ENCODE measurements at regions not wholly inside any gene's neighbourhood (a gene's known extent, or its start where the extent isn't known, plus 50 kb on each side); places are given as distances from the start of the nearest gene placed in this dataset.

DNA sequence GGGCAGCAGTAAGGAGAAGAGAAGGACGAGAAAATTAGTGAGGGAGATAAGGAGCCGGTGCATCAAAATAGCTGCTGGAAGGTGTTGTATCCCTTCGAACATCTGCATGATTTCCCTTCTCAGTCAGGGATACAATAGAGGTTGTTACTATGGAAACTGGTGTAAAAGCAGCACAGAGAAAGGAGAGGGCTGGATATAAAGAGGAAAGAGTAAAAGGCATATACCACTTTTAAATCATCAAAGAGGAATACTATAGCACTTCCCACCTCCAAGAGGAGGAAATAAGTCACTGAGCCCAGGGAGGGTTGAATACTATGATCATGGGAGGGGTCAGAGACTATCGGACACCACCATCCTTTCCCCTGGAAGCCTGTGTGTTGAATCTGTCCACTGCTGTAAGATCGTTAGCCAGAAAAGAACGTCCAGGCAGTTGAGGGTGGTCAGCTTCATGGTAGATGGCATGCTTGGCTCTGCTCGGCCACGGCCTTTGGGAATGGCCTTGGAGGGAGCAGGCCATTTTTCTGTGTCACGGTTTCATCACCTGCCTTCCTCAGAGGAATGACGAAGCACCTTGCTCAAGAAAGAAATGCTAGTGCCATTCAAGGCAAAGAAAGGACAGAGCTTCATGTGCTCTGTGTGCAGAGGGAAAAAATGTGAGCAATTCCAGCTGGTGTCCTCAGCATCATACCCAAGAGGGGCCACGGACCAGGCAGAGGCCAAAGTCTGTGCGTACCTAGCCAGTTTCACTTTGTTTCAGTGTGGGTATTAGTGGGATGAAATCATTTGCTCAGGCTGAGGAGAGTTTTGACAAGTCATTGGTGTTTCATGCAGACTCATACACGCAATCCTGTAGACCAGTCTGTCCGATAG, 64.2 kb downstream of the IRF2BP2 start:
- TF ChIP-seq, protein P1, sequence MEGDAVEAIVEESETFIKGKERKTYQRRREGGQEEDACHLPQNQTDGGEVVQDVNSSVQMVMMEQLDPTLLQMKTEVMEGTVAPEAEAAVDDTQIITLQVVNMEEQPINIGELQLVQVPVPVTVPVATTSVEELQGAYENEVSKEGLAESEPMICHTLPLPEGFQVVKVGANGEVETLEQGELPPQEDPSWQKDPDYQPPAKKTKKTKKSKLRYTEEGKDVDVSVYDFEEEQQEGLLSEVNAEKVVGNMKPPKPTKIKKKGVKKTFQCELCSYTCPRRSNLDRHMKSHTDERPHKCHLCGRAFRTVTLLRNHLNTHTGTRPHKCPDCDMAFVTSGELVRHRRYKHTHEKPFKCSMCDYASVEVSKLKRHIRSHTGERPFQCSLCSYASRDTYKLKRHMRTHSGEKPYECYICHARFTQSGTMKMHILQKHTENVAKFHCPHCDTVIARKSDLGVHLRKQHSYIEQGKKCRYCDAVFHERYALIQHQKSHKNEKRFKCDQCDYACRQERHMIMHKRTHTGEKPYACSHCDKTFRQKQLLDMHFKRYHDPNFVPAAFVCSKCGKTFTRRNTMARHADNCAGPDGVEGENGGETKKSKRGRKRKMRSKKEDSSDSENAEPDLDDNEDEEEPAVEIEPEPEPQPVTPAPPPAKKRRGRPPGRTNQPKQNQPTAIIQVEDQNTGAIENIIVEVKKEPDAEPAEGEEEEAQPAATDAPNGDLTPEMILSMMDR (IDR thresholded peaks at IDR 0.05; ENCODE audit: low read length) = no peak
- TF ChIP-seq EZH2 (optimal IDR thresholded peaks at IDR 0.05; ENCODE audit: low read depth, low read length) = no peak
